ENCODE measurements at regions not wholly inside any gene's neighbourhood (a gene's known extent, or its start where the extent isn't known, plus 50 kb on each side); places are given as distances from the start of the nearest gene placed in this dataset.

DNA sequence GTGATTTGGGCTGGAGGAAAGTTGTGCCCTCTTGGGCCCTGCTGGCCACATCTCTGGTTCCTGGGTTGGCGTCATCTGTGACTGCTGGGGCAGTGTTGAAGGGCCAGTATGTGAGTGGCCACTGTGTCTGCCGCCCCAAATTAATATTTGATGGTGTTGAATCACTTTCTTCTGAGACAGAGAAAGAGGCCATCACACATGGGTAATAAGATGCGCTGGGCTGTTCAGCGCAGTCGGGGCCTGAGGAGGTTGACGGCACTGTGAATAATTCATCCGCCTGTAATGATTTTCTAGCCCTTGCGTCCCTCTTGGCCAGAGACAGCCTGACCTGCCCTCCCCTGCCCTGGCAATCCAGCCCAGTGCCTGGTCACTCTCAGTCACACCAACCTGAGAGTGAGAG is 56.2 kb upstream of the BEGAIN start:
- Mint-ChIP-seq H3K27ac (no peak overlapping the region), H3K36me3 (ENCODE audit: low read depth) (no peaks in the 10 kb centered on the region), H3K9me3 (peaks cover 2% of the 10 kb centered on the region), H3K4me1 (ENCODE audit: low read depth) (peaks cover 53% of the 10 kb centered on the region), H3K4me3 (no peak overlapping the region), H3K27me3 (no peaks in the 10 kb centered on the region)
- no peak for DNase-seq
- no peak for ATAC-seq
- TF ChIP-seq, protein P1, sequence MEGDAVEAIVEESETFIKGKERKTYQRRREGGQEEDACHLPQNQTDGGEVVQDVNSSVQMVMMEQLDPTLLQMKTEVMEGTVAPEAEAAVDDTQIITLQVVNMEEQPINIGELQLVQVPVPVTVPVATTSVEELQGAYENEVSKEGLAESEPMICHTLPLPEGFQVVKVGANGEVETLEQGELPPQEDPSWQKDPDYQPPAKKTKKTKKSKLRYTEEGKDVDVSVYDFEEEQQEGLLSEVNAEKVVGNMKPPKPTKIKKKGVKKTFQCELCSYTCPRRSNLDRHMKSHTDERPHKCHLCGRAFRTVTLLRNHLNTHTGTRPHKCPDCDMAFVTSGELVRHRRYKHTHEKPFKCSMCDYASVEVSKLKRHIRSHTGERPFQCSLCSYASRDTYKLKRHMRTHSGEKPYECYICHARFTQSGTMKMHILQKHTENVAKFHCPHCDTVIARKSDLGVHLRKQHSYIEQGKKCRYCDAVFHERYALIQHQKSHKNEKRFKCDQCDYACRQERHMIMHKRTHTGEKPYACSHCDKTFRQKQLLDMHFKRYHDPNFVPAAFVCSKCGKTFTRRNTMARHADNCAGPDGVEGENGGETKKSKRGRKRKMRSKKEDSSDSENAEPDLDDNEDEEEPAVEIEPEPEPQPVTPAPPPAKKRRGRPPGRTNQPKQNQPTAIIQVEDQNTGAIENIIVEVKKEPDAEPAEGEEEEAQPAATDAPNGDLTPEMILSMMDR (IDR thresholded peaks at IDR 0.05): no peak
- intact Hi-C loops (cut with micrococcal nuclease): no loop called here
- POLR2A ChIA-PET: no interaction called here
- CTCF ChIA-PET: interaction anchor here (3.1 to 4.5 kb wide), 4 partner anchors 10 to 260 kb away, joined by 15 to 145 read pairs (median 61); no protein-coding TSS in a partner anchor

DNA sequence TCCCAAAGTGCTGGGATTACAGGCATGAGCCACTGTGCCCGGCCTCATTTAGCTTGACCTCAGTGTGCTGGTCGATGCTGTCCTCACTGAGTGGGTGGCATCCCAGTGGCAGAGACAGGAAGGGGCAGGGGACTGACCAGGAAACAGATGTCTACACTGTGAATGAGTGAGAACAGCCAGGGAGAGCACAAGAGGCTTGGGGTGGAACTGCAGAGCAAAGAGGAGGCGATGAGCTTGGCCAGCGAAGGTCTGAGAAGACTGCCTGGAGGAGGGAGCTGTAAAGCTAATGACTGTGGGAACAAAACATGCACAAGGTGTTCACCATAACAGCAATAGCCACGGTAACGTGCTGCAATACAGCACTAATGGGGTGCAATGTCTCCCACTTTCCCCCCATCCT is 57.2 kb upstream of the BEGAIN start:
- peaks cover 45% of the 10 kb centered on the region for H3K4me1 Mint-ChIP-seq (ENCODE audit: low read depth)
- H3K4me3 Mint-ChIP-seq: no peak overlapping the region
- TF ChIP-seq, protein P1 (IDR thresholded peaks at IDR 0.05): no peak
- no peak for DNase-seq
- ChIA-PET CTCF (interaction anchor here (1.1 to 4.5 kb wide), 12 partner anchors 9 to 269 kb away, joined by 3 to 145 read pairs (median 24); a partner anchor contains a TSS), POLR2A (no interaction called here)
- no peak for ATAC-seq
- no peaks in the 10 kb centered on the region for H3K27me3 Mint-ChIP-seq
- H3K9me3 Mint-ChIP-seq: peaks cover 2% of the 10 kb centered on the region
- intact Hi-C loops (cut with micrococcal nuclease): loop anchor here (2.0 kb wide), 1 partner anchor 262 kb away; no protein-coding TSS in a partner anchor
- no peak overlapping the region for H3K27ac Mint-ChIP-seq
- H3K36me3 Mint-ChIP-seq (ENCODE audit: low read depth): no peaks in the 10 kb centered on the region

DNA sequence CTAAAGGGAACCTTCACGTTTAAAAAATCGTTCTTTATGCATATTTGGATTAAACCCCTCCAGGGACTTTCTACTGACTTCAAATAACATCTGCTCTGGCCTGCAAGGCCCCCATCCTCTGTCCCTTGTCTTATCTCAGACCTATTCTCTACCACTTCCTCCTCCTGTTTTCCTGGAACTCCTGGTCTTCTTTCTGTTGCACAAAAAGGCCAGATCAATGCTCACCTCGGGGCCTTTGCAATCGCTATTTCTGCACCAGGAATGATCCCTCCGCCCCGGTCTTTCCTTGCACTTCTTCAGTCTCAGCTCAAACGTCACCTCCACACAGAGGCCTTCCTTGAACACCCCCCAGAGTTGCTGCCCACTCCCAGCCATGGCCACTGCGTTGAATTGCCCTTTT is 57.6 kb upstream of the BEGAIN start:
- Mint-ChIP-seq H3K27ac (no peak overlapping the region), H3K4me1 (ENCODE audit: low read depth) (peaks cover 41% of the 10 kb centered on the region), H3K4me3 (no peak overlapping the region), H3K27me3 (no peaks in the 10 kb centered on the region), H3K9me3 (peaks cover 2% of the 10 kb centered on the region), H3K36me3 (ENCODE audit: low read depth) (no peaks in the 10 kb centered on the region)
- intact Hi-C loops (cut with micrococcal nuclease): loop anchor here (2.0 to 5.0 kb wide), 3 partner anchors 117 to 262 kb away; no protein-coding TSS in a partner anchor
- ChIA-PET POLR2A (interaction anchor here (1.5 kb wide), 1 partner anchor 13 kb away, joined by 3 read pairs; no protein-coding TSS in a partner anchor), CTCF (interaction anchor here (1.1 to 4.5 kb wide), 20 partner anchors 9 to 269 kb away, joined by 3 to 145 read pairs (median 12); a partner anchor contains a TSS)
- ATAC-seq: no peak
- TF ChIP-seq, protein P1 (IDR thresholded peaks at IDR 0.05): no peak
- DNase-seq: no peak

DNA sequence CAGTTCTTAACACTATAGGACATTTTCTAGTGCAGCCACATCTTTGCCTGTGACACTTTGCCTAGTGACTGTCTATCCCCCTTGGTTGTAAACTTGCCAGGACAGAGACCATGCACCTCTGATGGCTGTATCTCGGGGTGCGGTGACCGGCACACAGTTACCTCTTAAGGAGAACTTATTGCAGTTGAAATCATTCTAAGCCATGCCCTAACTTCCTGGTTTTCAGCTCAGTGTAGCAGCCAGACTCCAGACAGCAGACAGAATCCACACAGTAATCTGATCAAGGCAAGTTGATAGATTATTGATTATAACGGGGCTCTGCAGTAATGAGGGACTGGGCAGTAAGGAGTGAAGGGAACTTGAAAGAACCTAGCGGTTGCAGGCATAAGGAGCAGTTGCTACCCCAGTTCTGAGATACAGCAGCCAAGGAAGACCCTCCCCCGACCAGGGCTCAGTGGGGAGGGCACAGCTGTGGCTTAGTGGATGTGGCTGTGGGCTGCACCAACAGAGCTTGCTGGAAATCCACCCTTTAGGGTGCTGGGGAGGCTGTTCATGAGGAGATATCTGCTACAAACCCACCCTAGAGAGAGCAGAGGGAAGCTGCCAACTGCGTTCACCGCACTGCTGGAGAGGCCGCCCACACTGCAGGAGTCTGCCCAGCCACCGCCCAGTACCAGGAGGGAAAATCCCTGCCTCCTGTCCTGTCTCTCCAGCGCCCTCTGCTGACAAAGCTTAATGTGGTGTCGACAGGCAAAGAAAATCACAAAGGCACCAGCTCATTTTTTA is 58.2 kb upstream of the BEGAIN start:
- Mint-ChIP-seq H3K9me3 (peaks cover 2% of the 10 kb centered on the region), H3K4me3 (no peak overlapping the region), H3K36me3 (ENCODE audit: low read depth) (no peaks in the 10 kb centered on the region), H3K4me1 (ENCODE audit: low read depth) (peaks cover 35% of the 10 kb centered on the region), H3K27me3 (no peaks in the 10 kb centered on the region), H3K27ac (no peak overlapping the region)
- peak; percentile 86 for ATAC-seq
- DNase-seq: peak; percentile 94
- intact Hi-C loops (cut with micrococcal nuclease): loop anchor here (2.0 to 5.0 kb wide), 3 partner anchors 118 to 263 kb away; no protein-coding TSS in a partner anchor
- TF ChIP-seq, protein P1 (IDR thresholded peaks at IDR 0.05): peak; percentile 82
- ChIA-PET CTCF (interaction anchor here (0.6 to 4.5 kb wide), 51 partner anchors 8 to 1060 kb away, joined by 3 to 145 read pairs (median 5); partner anchors contain the start of gene BEGAIN), POLR2A (interaction anchor here (0.9 to 1.5 kb wide), 3 partner anchors 12 to 206 kb away, joined by 3 to 4 read pairs (median 3); no protein-coding TSS in a partner anchor)

DNA sequence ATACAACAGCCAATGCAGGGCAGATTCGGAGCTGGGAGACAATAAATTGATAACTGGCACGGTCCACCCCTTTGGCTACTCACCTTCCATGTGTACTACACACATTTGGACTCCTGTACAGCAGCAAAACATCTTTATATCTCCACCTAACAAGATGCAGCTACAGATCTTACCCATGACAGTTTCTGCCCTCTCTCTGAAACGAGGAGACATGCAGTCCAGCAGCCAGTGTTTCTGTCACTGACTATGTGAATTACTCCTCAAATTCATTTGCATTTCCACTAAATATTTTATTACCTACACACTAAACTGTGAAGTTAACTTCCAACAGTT is 58.7 kb upstream of the BEGAIN start:
- TF ChIP-seq, protein P1 (IDR thresholded peaks at IDR 0.05): no peak
- H3K4me3 Mint-ChIP-seq: no peak overlapping the region
- H3K36me3 Mint-ChIP-seq (ENCODE audit: low read depth): no peaks in the 10 kb centered on the region
- CTCF ChIA-PET: interaction anchor here (0.6 to 4.5 kb wide), 49 partner anchors 8 to 1059 kb away, joined by 3 to 145 read pairs (median 6); partner anchors contain the start of gene BEGAIN
- intact Hi-C loops (cut with micrococcal nuclease): loop anchor here (2.0 to 5.0 kb wide), 3 partner anchors 119 to 263 kb away; no protein-coding TSS in a partner anchor
- ATAC-seq (no peak), DNase-seq (no peak)
- peaks cover 29% of the 10 kb centered on the region for H3K4me1 Mint-ChIP-seq (ENCODE audit: low read depth)
- POLR2A ChIA-PET: interaction anchor here (0.9 to 1.5 kb wide), 3 partner anchors 12 to 206 kb away, joined by 3 to 4 read pairs (median 3); no protein-coding TSS in a partner anchor
- H3K27me3 Mint-ChIP-seq: no peaks in the 10 kb centered on the region
- H3K27ac Mint-ChIP-seq: no peak overlapping the region
- H3K9me3 Mint-ChIP-seq: peaks cover 2% of the 10 kb centered on the region

Data from activated CD8-positive, alpha-beta T cell treated with anti-CD3 and anti-CD28 coated beads for 36 hours (primary cell).